HCT116 (cell line): ENCODE measurements at regions not wholly inside any gene's neighbourhood (a gene's known extent, or its start where the extent isn't known, plus 50 kb on each side); places are given as distances from the start of the nearest gene placed in this dataset.

Experiments used
- CBX3 ChIP-seq: IDR thresholded peaks from 2 replicates; pipeline ENCODE4 v1.6.1; 2012; ENCODE audit warnings: low read depth
- CEBPB ChIP-seq: IDR thresholded peaks from 2 replicates; pipeline ENCODE4 v1.6.1; 2012; ENCODE audit warnings: low read depth
- EGR1 ChIP-seq: IDR thresholded peaks from 2 replicates; pipeline ENCODE4 v1.6.1; 2012; ENCODE audit warnings: low read depth
- EZH2phosphoT487 ChIP-seq: fragments of 200-600 bp; IDR thresholded peaks from 2 replicates; pipeline ENCODE4 v1.6.1; 2018; ENCODE audit warnings: antibody characterized with exemption, borderline replicate concordance
- POLR2A ChIP-seq: IDR thresholded peaks from 2 replicates; pipeline ENCODE4 v1.7.0; 2011; ENCODE audit warnings: borderline replicate concordance; ENCODE audit not compliant: insufficient read depth, insufficient read length; ENCODE audit errors: extremely low read depth
- POLR2AphosphoS5 ChIP-seq: IDR thresholded peaks from 2 replicates; pipeline ENCODE4 v1.6.1; 2011; ENCODE audit warnings: mild to moderate bottlenecking, low read depth, low read length, moderate library complexity
- SP1 ChIP-seq: IDR thresholded peaks from 2 replicates; pipeline ENCODE4 v1.6.1; 2012; ENCODE audit warnings: low read depth
- YY1 ChIP-seq: IDR thresholded peaks from 2 replicates; pipeline ENCODE4 v1.6.1; 2011; ENCODE audit warnings: low read length, low read depth, moderate library complexity, mild to moderate bottlenecking; ENCODE audit not compliant: insufficient replicate concordance; ENCODE audit errors: extremely low read depth
- ZFX ChIP-seq: fragments of 450-650 bp; IDR thresholded peaks from 2 replicates; pipeline ENCODE4 v1.6.1; 2017
- TF ChIP-seq, protein P1 (sequence below), 3 experiments: fragments of 200-600 bp in 1 of 3; sonication (generic) in 1 of 3; IDR thresholded peaks in 2 of 3; conservative IDR thresholded peaks in 1 of 3; 2 replicates each; pipeline ENCODE4 v1.5.1; 2012 to 2017; ENCODE audit warnings: low read depth in 2 of 3, low read length in 2 of 3, antibody characterized with exemption in 1 of 3, borderline replicate concordance in 1 of 3, control low read depth in 1 of 3, mild to moderate bottlenecking in 1 of 3, mixed read lengths in 1 of 3, mixed run types in 1 of 3, moderate library complexity in 1 of 3; ENCODE audit not compliant: insufficient read depth in 1 of 3
- TF ChIP-seq, protein P2 (sequence below): IDR thresholded peaks from 2 replicates; pipeline ENCODE4 v1.6.1; 2011; ENCODE audit warnings: mild to moderate bottlenecking, low read length, moderate library complexity; ENCODE audit not compliant: insufficient replicate concordance; ENCODE audit errors: extremely low read depth
- TF ChIP-seq, protein P3 (sequence below): IDR thresholded peaks from 2 replicates; pipeline ENCODE4 v1.6.1; 2012; ENCODE audit warnings: low read depth

DNA sequence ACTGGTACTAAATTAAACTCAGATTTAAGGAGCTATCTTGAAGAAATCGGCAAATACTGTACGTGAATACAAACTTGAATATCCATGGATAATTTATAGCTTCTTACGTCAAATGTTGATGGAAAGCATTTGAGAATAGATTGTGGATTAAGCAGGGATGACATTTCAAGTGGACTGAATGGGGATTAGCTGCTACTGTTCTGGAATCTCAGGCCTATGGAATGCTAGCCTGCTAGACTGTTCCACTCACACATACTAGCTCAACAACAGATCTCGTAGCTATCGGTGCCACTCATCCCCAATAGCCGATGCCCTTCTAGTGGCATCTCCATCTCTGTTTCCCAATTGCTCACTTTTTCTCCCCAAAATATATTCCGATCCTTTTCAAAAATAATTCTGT, 62.0 kb upstream of the USP25 start:
- TF ChIP-seq, protein P1, sequence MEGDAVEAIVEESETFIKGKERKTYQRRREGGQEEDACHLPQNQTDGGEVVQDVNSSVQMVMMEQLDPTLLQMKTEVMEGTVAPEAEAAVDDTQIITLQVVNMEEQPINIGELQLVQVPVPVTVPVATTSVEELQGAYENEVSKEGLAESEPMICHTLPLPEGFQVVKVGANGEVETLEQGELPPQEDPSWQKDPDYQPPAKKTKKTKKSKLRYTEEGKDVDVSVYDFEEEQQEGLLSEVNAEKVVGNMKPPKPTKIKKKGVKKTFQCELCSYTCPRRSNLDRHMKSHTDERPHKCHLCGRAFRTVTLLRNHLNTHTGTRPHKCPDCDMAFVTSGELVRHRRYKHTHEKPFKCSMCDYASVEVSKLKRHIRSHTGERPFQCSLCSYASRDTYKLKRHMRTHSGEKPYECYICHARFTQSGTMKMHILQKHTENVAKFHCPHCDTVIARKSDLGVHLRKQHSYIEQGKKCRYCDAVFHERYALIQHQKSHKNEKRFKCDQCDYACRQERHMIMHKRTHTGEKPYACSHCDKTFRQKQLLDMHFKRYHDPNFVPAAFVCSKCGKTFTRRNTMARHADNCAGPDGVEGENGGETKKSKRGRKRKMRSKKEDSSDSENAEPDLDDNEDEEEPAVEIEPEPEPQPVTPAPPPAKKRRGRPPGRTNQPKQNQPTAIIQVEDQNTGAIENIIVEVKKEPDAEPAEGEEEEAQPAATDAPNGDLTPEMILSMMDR (IDR thresholded peaks at IDR 0.05 in 2 of 3, conservative IDR thresholded peaks at IDR 0.05 in 1 of 3; ENCODE audit: borderline replicate concordance in 1 of 3, insufficient read depth in 1 of 3, low read depth in 2 of 3, low read length in 2 of 3), result no peak
- TF ChIP-seq POLR2AphosphoS5 (no peak), EZH2phosphoT487 (no peak), POLR2A (no peak), CEBPB (no peak), ZFX (no peak), YY1 (no peak), CBX3 (no peak), EGR1 (no peak), SP1 (no peak)
- TF ChIP-seq, protein P2, sequence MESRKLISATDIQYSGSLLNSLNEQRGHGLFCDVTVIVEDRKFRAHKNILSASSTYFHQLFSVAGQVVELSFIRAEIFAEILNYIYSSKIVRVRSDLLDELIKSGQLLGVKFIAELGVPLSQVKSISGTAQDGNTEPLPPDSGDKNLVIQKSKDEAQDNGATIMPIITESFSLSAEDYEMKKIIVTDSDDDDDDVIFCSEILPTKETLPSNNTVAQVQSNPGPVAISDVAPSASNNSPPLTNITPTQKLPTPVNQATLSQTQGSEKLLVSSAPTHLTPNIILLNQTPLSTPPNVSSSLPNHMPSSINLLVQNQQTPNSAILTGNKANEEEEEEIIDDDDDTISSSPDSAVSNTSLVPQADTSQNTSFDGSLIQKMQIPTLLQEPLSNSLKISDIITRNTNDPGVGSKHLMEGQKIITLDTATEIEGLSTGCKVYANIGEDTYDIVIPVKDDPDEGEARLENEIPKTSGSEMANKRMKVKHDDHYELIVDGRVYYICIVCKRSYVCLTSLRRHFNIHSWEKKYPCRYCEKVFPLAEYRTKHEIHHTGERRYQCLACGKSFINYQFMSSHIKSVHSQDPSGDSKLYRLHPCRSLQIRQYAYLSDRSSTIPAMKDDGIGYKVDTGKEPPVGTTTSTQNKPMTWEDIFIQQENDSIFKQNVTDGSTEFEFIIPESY, result no peak
- TF ChIP-seq, protein P3, sequence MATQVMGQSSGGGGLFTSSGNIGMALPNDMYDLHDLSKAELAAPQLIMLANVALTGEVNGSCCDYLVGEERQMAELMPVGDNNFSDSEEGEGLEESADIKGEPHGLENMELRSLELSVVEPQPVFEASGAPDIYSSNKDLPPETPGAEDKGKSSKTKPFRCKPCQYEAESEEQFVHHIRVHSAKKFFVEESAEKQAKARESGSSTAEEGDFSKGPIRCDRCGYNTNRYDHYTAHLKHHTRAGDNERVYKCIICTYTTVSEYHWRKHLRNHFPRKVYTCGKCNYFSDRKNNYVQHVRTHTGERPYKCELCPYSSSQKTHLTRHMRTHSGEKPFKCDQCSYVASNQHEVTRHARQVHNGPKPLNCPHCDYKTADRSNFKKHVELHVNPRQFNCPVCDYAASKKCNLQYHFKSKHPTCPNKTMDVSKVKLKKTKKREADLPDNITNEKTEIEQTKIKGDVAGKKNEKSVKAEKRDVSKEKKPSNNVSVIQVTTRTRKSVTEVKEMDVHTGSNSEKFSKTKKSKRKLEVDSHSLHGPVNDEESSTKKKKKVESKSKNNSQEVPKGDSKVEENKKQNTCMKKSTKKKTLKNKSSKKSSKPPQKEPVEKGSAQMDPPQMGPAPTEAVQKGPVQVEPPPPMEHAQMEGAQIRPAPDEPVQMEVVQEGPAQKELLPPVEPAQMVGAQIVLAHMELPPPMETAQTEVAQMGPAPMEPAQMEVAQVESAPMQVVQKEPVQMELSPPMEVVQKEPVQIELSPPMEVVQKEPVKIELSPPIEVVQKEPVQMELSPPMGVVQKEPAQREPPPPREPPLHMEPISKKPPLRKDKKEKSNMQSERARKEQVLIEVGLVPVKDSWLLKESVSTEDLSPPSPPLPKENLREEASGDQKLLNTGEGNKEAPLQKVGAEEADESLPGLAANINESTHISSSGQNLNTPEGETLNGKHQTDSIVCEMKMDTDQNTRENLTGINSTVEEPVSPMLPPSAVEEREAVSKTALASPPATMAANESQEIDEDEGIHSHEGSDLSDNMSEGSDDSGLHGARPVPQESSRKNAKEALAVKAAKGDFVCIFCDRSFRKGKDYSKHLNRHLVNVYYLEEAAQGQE, result no peak
